ENCODE measurements at regions not wholly inside any gene's neighbourhood (a gene's known extent, or its start where the extent isn't known, plus 50 kb on each side); places are given as distances from the start of the nearest gene placed in this dataset.
A peak's percentile ranks its signal among the peaks of the same experiment; 100 is the strongest.

DNA sequence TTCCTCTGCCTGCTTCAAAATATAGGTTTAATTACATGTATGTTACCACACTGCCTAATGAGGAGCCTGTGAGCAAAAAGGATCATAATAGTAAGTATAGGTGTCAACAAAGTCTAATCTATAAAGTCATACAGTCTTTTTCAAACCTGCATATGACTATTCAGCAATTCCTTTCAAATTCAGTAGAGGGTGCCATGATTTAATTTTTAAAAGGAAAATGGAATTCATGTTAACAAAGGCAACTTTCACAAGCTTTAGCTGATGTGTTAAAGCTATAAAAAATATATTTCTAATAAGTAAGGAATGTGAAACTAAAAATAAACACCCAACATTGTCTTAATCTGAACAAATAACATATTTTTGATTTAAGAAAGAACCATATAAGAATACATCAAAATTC is 52.1 kb downstream of the MPP7 start:
- peak; percentile 10 to 21 for DNase-seq

DNA sequence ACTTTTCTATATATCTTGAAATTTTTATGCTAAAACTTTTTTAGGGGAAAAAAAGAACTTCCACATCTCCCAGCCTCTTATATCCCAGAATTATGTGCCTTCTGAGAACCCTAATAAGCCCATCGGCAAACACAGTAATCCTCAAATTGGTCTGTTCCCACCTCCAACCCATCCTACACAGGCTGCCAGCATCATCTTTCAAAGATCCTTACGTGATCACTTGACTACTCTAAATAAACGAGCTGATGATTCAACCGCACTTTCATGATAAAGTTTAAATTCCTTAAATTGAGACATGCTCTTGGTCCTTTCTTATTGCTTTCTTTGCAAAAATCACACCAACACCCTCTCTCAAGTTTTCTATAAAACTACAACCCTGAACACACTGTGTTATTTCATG is 52.5 kb downstream of the MPP7 start:
- no peak for DNase-seq

DNA sequence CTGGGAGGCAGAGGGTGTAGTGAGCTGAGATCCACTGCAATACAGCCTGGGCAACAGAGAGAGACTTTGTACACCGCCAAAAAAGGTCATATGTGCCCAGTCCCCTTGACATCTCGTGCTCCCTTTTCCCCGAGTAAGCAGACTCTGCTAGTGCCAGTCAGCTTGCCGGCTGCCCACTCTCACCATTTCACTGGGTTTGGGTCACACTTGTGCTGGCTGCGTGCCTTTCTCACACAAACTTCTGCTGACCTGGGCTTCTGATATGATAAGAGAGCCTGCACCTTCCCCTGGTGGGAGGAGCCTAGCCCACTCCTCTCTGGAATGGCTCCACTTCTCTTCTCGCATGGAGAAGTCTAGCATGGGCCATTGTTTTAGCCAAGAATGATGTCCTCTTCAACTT is 53.4 kb downstream of the MPP7 start:
- no peak for DNase-seq

DNA sequence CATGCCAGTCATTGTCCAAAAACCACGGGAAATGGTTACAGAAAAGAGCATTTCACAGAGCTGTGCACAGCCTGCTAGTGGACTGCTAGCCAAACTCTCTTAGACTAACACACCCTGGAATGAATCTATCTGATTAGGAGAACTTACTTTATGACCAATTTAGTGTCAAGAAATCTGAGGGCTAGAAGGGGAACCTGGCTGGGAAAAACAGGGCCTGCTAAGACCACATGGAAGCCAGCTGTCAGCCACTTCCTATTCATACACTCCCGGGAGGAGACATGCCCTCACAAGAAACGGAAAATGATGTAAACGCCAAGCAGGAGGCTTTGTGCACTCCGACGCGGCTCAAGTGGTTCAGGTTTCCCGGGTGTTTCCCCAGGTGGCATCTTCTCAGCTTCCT is 54.8 kb downstream of the MPP7 start:
- DNase-seq = peak; percentile 25 to 32

DNA sequence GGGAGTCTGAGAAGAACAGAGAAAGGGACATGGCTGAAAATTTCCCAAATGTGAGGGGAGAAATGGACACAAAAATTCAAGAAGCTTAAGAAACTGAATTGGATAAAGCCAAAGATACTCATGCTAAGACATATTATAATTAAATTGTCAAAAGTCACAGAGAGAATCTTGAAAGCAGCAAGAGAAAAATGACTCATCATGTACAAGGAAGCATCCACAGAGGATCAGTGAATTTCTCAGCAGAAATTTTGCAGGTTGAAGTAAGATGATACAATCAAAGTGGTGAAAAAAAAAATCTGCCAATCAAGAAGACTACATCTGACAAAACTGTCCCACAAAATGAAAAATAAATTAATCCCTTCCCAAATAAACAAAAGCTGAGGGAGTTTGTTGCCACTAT is 56.8 kb downstream of the MPP7 start:
- DNase-seq = no peak

DNA sequence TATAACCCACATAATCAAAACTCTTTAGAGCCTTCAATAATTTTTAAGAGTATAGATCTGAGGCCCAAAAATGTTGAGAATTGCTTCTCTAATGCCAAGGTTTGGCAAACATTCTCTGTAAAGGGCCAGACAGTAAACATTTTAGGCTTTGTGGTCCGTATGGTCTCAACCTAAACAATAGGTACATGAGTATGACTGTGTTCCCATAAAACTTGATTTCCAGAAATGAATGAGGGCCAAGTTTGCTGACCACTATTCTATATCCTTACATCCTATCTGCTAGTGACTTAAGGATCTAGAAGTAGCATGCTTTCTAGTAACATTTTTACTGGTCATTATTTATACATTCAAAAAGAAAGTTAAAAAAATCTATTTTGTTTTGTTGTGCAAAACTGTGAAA is 58.9 kb downstream of the MPP7 start:
- no peak for DNase-seq

DNA sequence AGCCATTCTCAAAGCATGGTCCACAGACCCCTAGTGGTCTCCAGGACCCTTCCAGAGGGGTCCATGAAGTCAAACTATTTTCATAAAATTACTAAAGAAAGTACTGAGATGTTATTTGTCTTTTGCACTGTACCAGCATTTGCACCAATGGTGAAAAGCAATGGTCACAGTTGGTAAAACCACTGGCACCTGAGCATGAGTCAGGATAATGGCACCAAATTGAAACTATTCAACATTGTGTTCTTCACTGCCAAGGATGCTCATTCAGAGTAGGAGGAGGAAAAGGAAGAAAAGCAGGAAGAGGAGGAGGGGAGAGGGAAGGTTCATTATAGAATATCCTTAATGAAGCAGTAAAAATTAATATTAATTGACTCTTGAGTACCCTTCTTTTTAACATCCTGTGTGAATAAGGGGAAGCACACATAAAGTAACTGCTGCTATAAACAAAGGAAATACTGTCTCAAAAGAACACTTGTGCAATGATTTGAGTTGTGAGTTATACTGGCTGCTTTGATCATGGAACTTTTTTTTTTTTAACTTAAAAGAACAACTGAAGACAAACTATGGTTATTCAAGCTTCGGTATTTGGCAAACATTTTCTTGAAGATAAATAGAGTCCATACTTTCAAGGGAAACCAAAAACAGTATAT is 60.2 kb downstream of the MPP7 start:
- no peak for DNase-seq

DNA sequence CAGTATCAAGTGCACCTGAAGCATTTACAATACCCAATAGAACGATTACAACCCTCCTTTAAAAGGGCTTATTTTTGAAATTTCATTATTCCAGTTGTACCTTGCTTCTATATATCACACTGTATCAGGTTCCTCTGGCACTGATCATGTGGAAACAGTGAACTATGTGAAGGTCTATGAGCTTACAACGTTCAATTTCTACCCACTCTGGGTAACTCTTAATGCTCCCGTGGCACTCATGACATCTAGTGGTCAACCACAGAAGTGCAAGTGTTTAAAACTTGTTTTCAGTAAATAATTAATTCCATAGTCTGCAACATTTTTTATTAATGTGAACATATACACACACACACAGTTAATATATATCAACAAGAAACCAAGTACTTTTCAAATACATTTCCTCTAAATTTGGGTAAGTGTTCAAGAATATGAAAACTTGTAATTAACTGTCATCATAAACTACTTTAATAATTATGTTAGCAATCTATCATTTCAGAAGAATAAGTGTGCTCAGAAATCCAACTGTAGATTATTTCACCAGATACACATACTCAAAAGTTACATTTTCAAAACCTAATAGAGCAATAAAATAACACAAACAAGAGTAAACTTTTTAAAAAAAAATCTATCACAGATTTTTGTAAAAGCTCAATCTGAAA is 61.0 kb downstream of the MPP7 start:
- DNase-seq = peak; percentile 25 to 26

DNA sequence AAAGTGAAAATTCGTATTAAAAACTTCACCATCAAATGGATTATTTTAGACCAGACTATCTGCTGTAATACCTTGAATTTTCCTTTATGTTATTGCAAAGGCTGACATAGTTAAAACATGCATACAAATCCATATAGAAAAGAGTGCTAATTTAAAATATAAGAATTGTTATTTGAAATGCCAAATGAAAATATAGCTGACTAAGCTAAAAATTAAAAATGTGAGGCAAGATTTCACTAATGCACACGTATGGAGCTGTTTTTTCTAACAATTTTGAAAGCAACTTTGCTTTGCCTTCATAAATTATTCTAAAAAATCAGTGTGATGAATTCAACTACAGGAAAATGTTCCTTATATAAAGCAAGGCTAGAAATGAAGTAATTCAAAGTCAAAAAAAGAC is 62.5 kb downstream of the MPP7 start:
- DNase-seq = no peak

DNA sequence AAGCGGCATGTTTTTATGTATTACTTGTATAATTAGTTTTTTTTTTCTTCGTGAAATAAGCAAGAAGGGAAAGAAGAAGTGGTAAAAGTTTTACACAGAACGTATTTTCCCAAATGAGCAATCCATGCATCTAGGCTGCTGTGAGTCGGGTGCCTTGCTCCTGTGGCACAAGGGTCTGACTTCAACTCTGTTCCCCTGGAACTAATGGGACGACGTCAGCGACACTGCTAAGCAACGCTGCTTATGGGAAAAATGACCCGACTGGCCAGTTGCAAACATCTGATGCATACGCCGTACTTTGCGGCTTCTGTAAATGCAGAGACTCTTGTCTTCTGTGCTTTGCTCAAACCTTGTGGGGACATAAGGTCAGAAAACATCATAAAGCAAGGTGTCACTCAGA is 66.3 kb downstream of the MPP7 start:
- DNase-seq = no peak

DNA sequence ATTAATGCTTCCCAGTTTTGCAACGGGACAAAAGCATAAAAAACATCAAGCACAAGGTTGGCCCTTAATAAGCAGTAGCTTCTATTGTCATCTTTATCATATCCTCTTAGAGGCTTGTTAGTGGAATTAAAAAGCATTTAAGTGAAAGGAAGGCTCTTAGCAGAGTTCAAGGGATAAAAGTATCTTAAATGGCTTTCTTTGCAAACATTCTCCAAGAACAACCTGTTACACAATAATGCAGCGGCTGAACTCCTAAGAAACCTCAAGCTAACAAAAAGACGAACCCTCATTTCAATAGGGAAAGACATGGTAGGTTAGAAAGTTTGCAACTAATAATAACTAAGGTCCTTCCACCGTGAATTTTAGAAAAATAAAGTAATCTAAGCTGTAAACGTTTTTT is 82.1 kb downstream of the MPP7 start:
- no peak for DNase-seq

DNA sequence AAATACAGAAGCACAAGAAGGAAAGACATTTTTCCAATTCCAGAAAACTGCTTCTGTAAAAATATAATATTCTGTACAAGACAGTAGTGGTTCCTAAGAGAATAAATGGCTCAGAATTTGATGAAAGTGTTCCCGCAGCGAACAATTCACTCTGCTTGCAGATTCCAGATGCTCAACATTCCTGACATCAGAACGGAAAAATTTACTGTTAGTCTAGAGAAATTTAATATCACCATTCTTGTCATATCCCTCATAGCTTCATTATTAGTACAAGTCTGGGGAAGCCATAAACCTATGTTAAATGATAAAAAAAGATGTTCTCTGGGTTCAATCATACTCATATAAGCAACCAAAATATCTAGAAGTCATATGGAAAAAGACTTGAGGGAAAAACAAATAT is 83.6 kb downstream of the MPP7 start:
- no peak for DNase-seq

DNA sequence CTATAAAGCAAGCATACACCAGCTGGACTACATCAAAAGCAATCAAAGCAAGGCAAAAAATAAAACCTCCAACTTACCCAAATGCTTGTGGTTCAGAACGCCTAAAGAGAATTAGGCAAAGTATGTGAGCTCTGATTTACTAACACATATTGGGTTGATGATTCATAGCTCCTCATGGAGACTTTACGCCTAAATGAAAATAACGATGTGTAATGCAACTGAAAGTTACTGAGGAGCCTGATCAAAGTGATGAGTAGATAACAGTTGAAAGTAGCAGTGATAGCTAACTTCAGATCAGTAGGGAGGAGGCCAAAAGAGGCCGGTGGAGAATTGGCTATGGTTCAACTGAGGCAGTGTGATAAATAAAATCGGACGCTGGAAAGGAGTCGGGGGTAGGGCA is 85.0 kb downstream of the MPP7 start:
- no peak for DNase-seq

DNA sequence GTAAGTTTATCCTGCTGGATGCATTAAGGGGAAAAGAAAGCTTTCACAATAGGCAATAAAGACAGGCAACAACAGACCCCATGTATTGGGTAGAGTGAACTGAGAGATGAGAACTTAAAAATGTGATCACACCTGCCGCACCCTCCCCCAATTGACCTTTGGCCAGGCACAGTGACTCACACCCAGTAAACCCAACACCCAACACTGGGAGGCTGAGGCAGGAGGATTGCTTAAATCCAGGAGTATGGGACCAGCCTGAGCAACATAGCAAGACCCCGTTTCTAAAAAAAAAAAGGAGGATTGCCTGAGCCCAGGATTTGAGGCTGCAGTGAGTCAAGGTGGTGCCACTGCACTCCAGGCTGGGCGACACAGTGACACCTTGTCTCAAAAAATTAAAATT is 86.9 kb downstream of the MPP7 start:
- DNase-seq = no peak

DNA sequence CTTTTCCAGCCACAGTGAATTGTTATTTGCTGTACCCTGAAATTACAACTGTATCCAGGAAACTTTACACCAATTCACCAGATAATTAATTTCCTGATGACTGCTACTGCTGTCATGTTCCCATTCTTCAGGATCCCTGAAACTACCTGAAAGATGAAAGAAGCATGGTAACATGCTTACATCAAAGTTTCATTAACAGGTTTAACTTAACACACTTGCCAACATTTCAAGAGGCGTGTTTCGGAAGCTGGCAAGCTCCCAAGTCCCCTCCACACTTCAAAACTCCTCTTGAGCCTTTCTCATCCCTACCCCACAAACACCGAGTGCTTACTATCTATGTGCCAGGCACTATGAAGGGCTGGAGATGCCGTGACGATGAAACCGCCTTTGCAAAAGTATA is 88.6 kb downstream of the MPP7 start:
- DNase-seq = no peak

DNA sequence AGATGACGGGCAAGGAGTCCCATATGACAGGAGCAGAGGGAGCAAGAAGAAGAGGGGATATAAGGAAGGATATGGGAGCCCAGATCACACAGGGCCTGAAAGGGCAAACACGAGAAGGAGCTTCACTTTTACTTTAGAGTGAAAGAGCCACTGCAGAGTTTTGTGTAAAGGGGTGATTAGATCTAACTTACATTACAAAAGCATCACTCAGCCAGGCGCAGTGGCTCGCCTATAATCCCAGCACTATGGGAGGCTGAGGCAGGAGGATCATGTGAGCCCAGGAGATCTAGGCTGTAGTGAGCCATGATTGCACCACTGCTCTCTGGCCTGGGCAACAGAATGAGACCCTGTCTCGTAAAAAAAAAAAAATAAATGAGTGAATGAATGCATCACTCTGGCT is 91.1 kb downstream of the MPP7 start:
- no peak for DNase-seq

DNA sequence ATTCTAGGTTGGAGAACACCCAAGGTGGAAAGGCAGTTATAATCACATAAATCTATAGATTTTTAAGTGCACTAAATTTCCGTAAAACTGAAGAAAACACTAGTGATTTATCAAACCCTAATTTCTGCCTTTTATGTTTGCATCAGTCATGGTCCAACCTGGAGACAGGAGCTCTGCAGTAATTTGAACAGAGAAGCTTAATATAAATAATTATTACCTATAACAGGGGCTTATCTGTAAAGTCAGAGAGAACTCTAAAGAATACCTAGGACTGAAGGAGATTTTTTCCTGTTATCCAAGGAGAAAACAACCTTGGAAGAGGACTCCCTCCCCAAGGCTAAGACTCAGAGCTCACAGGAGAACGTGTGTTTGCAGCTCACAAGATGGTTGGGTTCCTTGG is 95.1 kb downstream of the MPP7 start:
- DNase-seq = no peak

DNA sequence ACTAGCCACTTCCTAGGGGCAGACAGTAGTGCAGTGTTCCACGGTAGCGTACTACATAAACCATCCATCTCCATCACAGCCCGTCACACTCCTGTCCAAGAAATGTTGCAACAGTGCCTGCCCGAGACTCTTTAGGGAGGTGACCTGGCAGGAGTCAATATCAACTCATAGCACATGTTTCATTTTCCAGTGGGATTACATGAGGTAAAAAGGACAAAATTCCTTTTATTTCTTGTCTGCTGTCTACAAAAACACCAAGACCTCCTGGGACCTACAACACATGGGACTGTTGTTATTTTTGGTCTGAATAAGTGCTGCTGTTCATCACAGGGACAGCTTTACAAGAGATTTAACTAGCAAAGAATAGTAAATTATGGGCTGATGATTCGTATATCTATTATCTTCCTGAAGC is 99.9 kb downstream of the MPP7 start:
- no peak for DNase-seq

DNA sequence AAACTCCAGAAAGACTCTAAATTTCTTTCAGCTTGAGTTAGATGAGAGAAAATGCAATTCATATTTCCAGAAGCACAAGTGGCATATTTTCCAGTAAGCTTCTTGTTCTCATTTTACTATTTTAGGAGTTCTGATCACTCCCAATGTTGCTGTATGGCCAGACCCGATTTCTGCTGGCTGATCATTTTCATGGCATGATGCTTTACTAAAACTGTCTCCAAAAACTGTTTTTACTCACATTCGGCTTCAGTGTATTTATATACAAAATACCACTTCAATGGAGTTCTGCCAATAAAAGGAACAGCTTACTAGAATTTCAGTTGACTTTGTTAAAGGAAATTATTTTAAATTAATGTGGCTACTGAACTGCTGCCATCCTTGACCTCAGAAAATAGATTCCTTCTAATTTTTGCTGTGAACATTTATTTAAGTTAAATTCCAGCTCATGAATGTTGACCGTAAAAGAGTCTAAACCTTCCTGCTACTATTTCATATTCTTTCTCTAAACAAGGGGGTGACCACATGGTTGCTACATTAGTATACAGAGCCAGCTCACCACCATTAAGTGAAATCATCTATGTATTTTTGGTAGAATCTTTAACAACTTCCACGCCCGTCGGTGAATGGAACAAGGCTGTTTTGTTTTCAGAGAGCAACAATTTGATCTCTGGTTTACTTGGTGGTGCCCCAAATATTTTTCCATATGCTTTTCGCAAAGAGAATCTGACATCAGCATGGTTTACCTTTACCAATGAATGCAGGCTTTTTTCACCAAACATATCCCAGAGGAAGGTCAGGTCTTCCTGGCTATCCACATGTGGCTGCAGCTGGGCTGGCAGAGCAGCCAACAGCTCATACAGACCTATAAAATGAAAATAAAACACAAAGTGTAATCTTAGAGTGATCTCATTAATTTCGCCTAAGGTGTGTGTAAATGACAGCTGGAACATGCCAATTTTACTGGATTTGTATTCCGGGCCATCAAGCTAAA is 101.2 kb downstream of the MPP7 start:
- no peak for DNase-seq

DNA sequence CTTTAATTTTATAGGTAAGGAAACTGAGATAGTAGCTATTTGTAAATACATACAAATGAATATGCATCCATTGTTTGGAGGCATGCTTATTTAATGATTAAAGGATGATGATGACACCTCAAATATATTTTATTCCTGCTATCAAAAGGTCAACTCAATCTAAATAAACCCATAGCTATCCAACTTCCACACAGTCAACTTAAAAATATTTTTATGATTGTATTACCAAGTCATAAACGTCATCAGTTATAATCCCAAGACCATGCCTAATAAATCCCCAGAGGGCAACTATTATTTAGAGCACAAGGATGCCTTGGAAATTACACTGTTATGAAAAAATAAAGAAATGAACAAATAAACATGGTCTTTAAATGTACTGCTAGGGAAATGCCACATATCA is 102.1 kb downstream of the MPP7 start:
- no peak for DNase-seq

DNA sequence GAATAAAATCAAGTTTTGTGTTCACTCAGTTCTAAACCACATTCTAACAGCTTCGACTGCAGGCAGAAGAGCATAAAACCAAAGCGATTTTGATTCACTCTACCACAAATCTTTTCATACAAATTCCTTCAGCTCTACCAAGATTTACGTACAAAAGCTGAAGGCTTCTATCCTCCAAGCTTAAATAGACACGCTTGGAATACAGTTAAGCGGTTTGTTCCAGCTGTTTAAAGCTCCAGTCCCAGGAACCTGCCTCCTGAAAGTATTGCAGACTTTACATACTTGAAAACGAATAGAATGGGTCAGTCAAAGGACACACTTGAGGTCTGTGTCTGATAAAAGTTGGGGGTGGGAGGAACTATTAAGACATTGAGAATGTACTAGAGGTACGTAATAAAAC is 102.9 kb downstream of the MPP7 start:
- DNase-seq = no peak

DNA sequence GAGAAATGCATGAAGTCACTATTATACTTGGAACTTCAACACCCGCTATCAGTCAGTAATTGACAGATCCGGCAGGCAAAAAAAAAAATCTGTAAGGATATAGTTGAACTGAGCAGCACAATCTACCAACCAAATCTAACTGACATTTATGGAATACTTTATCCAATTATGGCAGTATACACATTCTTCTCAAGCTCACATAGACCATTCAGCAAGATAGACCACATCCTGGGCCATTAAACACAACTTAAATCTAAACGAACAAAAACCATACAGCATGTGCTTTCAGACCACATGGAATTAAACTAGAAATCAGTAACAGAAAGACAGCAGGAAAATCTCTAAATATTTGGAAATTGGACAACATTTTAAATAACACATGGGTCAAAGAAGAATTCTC is 112.7 kb downstream of the MPP7 start:
- DNase-seq = no peak

DNA sequence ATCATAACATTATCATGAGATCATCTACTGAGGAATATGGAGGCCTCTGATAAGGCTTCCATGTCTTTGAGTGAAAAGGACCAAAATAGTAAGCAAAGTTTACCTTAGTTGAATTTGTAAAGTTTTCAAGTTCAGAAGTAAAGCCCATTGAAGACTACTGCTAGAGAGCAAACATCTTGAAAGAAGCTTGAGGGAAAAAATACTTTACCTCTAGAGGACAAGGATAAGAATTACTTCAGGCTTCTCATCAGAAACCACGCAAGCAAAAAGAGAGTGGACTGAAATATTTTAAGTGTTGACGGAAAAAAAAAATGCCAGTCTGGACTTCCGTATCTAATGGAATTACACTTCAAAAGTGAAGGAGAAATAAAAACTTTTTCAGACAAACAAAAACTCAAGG is 114.3 kb downstream of the MPP7 start:
- DNase-seq = no peak

Measured in AML-193 (cell line).